Activated CD4-positive, alpha-beta memory T cell treated with anti-CD3 and anti-CD28 coated beads for 36 hours (primary cell): ENCODE measurements at regions not wholly inside any gene's neighbourhood (a gene's known extent, or its start where the extent isn't known, plus 50 kb on each side); places are given as distances from the start of the nearest gene placed in this dataset.
A peak's percentile ranks its signal among the peaks of the same experiment; 100 is the strongest.
"Not testable (repeated sequence)": the region's sequence is repeated elsewhere in the genome, so short reads cannot be mapped to it uniquely, and the experiment has no call there.

Experiments
- CTCF ChIA-PET: fragments of 350-600 bp; sonication (Branson Sonifier 250); formaldehyde crosslinking; loops from one replicate; lab custom pipeline; 2021; ENCODE audit warnings: antibody characterized with exemption, inconsistent platforms; lab: Charles Lee
- POLR2A ChIA-PET: fragments of 350-600 bp; sonication (Branson Sonifier 250); formaldehyde crosslinking; loops from one replicate; lab custom pipeline; 2021; ENCODE audit warnings: antibody characterized with exemption; lab: Charles Lee
- DNase-seq: peaks from one replicate; pipeline ENCODE4 v3.0.0-alpha.2; 2020
- H3K27ac Mint-ChIP-seq: one replicate; pipeline ENCODE4 v1.8.0; 2021; ENCODE audit warnings: mixed read lengths
- H3K27me3 Mint-ChIP-seq: one replicate; pipeline ENCODE4 v1.8.0; 2021; ENCODE audit warnings: mixed read lengths
- H3K36me3 Mint-ChIP-seq: one replicate; pipeline ENCODE4 v1.8.0; 2021; ENCODE audit warnings: mixed read lengths
- H3K4me1 Mint-ChIP-seq: one replicate; pipeline ENCODE4 v1.8.0; 2021; ENCODE audit warnings: low read depth, mixed read lengths
- H3K4me3 Mint-ChIP-seq: one replicate; pipeline ENCODE4 v1.8.0; 2021; ENCODE audit warnings: mild to moderate bottlenecking, mixed read lengths
- H3K9me3 Mint-ChIP-seq: one replicate; pipeline ENCODE4 v1.8.0; 2021; ENCODE audit warnings: mixed read lengths
- intact Hi-C: fragments of 100-400 bp; cut with micrococcal nuclease; formaldehyde crosslinking; loops from one replicate; pipeline ENCODE4 v1.15.1; 2023

- H3K36me3 Mint-ChIP-seq = peaks cover 4% of the 10 kb centered on the region
- POLR2A ChIA-PET = no interaction called here
- peaks cover 22% of the 10 kb centered on the region for H3K4me1 Mint-ChIP-seq
- intact Hi-C loops = no loop called here
- H3K9me3 Mint-ChIP-seq = peaks cover 6% of the 10 kb centered on the region
- CTCF ChIA-PET = interaction anchor here (1.7 kb wide), 1 partner anchor 102 kb away, joined by 5 read pairs; no protein-coding TSS in a partner anchor
- H3K27me3 Mint-ChIP-seq = no peaks in the 10 kb centered on the region
- H3K4me3 Mint-ChIP-seq = no peak overlapping the region
- no peak overlapping the region for H3K27ac Mint-ChIP-seq
- DNase-seq = no peak
Observed at GRCh38 chr3:13193320-13194284, 120.4 kb upstream of the IQSEC1 start.

- Mint-ChIP-seq H3K9me3 (peaks cover 10% of the 10 kb centered on the region), H3K27ac (no peak overlapping the region), H3K27me3 (no peaks in the 10 kb centered on the region), H3K4me1 (peaks cover 29% of the 10 kb centered on the region), H3K4me3 (no peak overlapping the region), H3K36me3 (peaks cover 4% of the 10 kb centered on the region)
- ChIA-PET POLR2A (no interaction called here), CTCF (interaction anchor here (1.7 kb wide), 1 partner anchor 101 kb away, joined by 5 read pairs; no protein-coding TSS in a partner anchor)
- intact Hi-C loops = no loop called here
- DNase-seq = no peak
Observed at GRCh38 chr3:13192471-13193213, 119.4 kb upstream of the IQSEC1 start.

- H3K4me1 Mint-ChIP-seq = peaks cover 23% of the 10 kb centered on the region
Observed at GRCh38 chr3:13191016-13191415, 117.8 kb upstream of the IQSEC1 start.

GRCh38 chr3:13190378-13190765 is 117.1 kb upstream of the IQSEC1 start:
- Mint-ChIP-seq H3K27me3 (no peaks in the 10 kb centered on the region), H3K36me3 (peaks cover 4% of the 10 kb centered on the region), H3K4me1 (peaks cover 22% of the 10 kb centered on the region), H3K27ac (no peak overlapping the region), H3K4me3 (no peak overlapping the region), H3K9me3 (peaks cover 11% of the 10 kb centered on the region)
- ChIA-PET CTCF (interaction anchor here (0.6 kb wide), 1 partner anchor 262 kb away, joined by 3 read pairs; no protein-coding TSS in a partner anchor), POLR2A (no interaction called here)
- intact Hi-C loops = no loop called here
- no peak for DNase-seq

More at GRCh38 chr3:13191016-13191415, 117.8 kb upstream of the IQSEC1 start:
- ChIA-PET POLR2A (no interaction called here), CTCF (no interaction called here)
- Mint-ChIP-seq H3K27ac (no peak overlapping the region), H3K36me3 (peaks cover 4% of the 10 kb centered on the region), H3K27me3 (no peaks in the 10 kb centered on the region), H3K9me3 (peaks cover 11% of the 10 kb centered on the region), H3K4me3 (no peak overlapping the region)
- intact Hi-C loops = no loop called here
- no peak for DNase-seq

GRCh38 chr3:13189639-13190377 is 116.6 kb upstream of the IQSEC1 start:
- Mint-ChIP-seq H3K9me3 (peaks cover 11% of the 10 kb centered on the region), H3K4me3 (no peak overlapping the region), H3K27me3 (no peaks in the 10 kb centered on the region), H3K36me3 (peaks cover 4% of the 10 kb centered on the region), H3K4me1 (peaks cover 22% of the 10 kb centered on the region), H3K27ac (peak overlapping the region; percentile 14)
- intact Hi-C loops = no loop called here
- DNase-seq = peak; percentile 60
- ChIA-PET POLR2A (no interaction called here), CTCF (interaction anchor here (0.6 to 1.1 kb wide), 2 partner anchors 263 to 467 kb away, joined by 3 read pairs; no protein-coding TSS in a partner anchor)

GRCh38 chr3:13188975-13189374 is 115.7 kb upstream of the IQSEC1 start:
- H3K36me3 Mint-ChIP-seq = peaks cover 4% of the 10 kb centered on the region
- H3K9me3 Mint-ChIP-seq = peaks cover 11% of the 10 kb centered on the region
- ChIA-PET POLR2A (no interaction called here), CTCF (interaction anchor here (1.1 kb wide), 1 partner anchor 468 kb away, joined by 3 read pairs; no protein-coding TSS in a partner anchor)
- intact Hi-C loops = no loop called here
- DNase-seq = no peak
- no peaks in the 10 kb centered on the region for H3K27me3 Mint-ChIP-seq
- peaks cover 22% of the 10 kb centered on the region for H3K4me1 Mint-ChIP-seq
- H3K27ac Mint-ChIP-seq = no peak overlapping the region
- no peak overlapping the region for H3K4me3 Mint-ChIP-seq

GRCh38 chr3:13188181-13188779 is 115.1 kb upstream of the IQSEC1 start:
- Mint-ChIP-seq H3K27ac (no peak overlapping the region), H3K4me3 (no peak overlapping the region), H3K9me3 (peaks cover 11% of the 10 kb centered on the region), H3K4me1 (peaks cover 22% of the 10 kb centered on the region), H3K36me3 (peaks cover 4% of the 10 kb centered on the region), H3K27me3 (no peaks in the 10 kb centered on the region)
- CTCF ChIA-PET = no interaction called here
- intact Hi-C loops = no loop called here
- DNase-seq = no peak
- POLR2A ChIA-PET = no interaction called here

- CTCF ChIA-PET = no interaction called here
Observed at GRCh38 chr3:13187593-13187992, 114.4 kb upstream of the IQSEC1 start.

GRCh38 chr3:13186435-13186815 is 113.2 kb upstream of the IQSEC1 start:
- CTCF ChIA-PET = no interaction called here
- Mint-ChIP-seq H3K36me3 (peaks cover 4% of the 10 kb centered on the region), H3K4me3 (no peak overlapping the region), H3K27ac (no peak overlapping the region), H3K27me3 (no peaks in the 10 kb centered on the region), H3K4me1 (peaks cover 22% of the 10 kb centered on the region), H3K9me3 (peaks cover 11% of the 10 kb centered on the region)
- DNase-seq = no peak
- intact Hi-C loops = no loop called here
- POLR2A ChIA-PET = no interaction called here

More at GRCh38 chr3:13187593-13187992, 114.4 kb upstream of the IQSEC1 start:
- no peaks in the 10 kb centered on the region for H3K27me3 Mint-ChIP-seq
- intact Hi-C loops = no loop called here
- POLR2A ChIA-PET = no interaction called here
- peaks cover 22% of the 10 kb centered on the region for H3K4me1 Mint-ChIP-seq
- H3K27ac Mint-ChIP-seq = no peak overlapping the region
- H3K9me3 Mint-ChIP-seq = peaks cover 11% of the 10 kb centered on the region
- H3K36me3 Mint-ChIP-seq = peaks cover 4% of the 10 kb centered on the region
- no peak for DNase-seq
- H3K4me3 Mint-ChIP-seq = no peak overlapping the region

- Mint-ChIP-seq H3K4me3 (no peak overlapping the region), H3K4me1 (peaks cover 22% of the 10 kb centered on the region), H3K9me3 (peaks cover 11% of the 10 kb centered on the region), H3K36me3 (peaks cover 4% of the 10 kb centered on the region), H3K27me3 (no peaks in the 10 kb centered on the region), H3K27ac (no peak overlapping the region)
- POLR2A ChIA-PET = no interaction called here
- CTCF ChIA-PET = no interaction called here
- DNase-seq = no peak
- intact Hi-C loops = no loop called here
Observed at GRCh38 chr3:13185737-13186434, 112.7 kb upstream of the IQSEC1 start.

GRCh38 chr3:13179582-13180210 is 106.5 kb upstream of the IQSEC1 start:
- CTCF ChIA-PET, H3K36me3 Mint-ChIP-seq: not testable (repeated sequence)

More at GRCh38 chr3:13179582-13180210, 106.5 kb upstream of the IQSEC1 start:
- H3K27me3 Mint-ChIP-seq, H3K27ac Mint-ChIP-seq, POLR2A ChIA-PET, H3K4me3 Mint-ChIP-seq, H3K4me1 Mint-ChIP-seq, DNase-seq, intact Hi-C loops: not testable (repeated sequence)
- peaks cover 18% of the 10 kb centered on the region for H3K9me3 Mint-ChIP-seq
